Panc1 (cell line): ENCODE measurements at regions not wholly inside any gene's neighbourhood (a gene's known extent, or its start where the extent isn't known, plus 50 kb on each side); places are given as distances from the start of the nearest gene placed in this dataset.

Experiments
- ATAC-seq: fragments of 200-7000 bp; cut with Tn5 transposase; 2 replicates; pipeline ENCODE4 v1.9.1; 2020; ENCODE audit warnings: mild to moderate bottlenecking, moderate library complexity
- BruUV-seq: library from RNA; stranded (reverse); fragments of 400-500 nt; replicated peaks from 2 replicates; lab custom pipeline; 2021; lab: Mats Ljungman, UMichigan
- CTCF ChIA-PET: fragments of 300-600 bp; sonication (Branson Sonifier 250); formaldehyde crosslinking; loops from one replicate; lab custom pipeline; 2022; ENCODE audit warnings: antibody characterized with exemption; lab: Charles Lee
- POLR2A ChIA-PET: fragments of 300-600 bp; sonication (Branson Sonifier 250); formaldehyde crosslinking; loops from one replicate; lab custom pipeline; 2022; ENCODE audit warnings: antibody characterized with exemption; lab: Charles Lee
- DNase-seq: peaks from one replicate; pipeline ENCODE4 v3.0.0-alpha.2; 2010; ENCODE audit warnings: low read depth, low spot score
- H3K27ac ChIP-seq: 2 replicates; pipeline ENCODE4 v1.5.1; 2011; ENCODE audit warnings: mild to moderate bottlenecking, low read length, inconsistent platforms
- H3K27me3 ChIP-seq: fragments of 200-500 bp; sonication (Bioruptor generic); 2 replicates; pipeline ENCODE4 v1.6.0; 2014; ENCODE audit warnings: low read length, inconsistent platforms; ENCODE audit not compliant: control insufficient read depth, insufficient read depth
- H3K36me3 ChIP-seq: fragments of 200-500 bp; sonication (Bioruptor generic); 2 replicates; pipeline ENCODE4 v1.5.1; 2014; ENCODE audit warnings: inconsistent platforms, mild to moderate bottlenecking, low read length, moderate library complexity; ENCODE audit not compliant: control insufficient read depth, insufficient read depth
- H3K4me1 ChIP-seq: 2 replicates; pipeline ENCODE4 v1.5.1; 2011; ENCODE audit warnings: inconsistent platforms, mild to moderate bottlenecking, low read length, moderate library complexity; ENCODE audit not compliant: control insufficient read depth, insufficient read depth
- H3K4me3 ChIP-seq, 2 experiments: 2 replicates each; pipeline ENCODE4 v1.5.1; 2011 to 2012; ENCODE audit warnings: low read depth in 2 of 2, low read length in 2 of 2, mild to moderate bottlenecking in 2 of 2, inconsistent platforms in 1 of 2, moderate library complexity in 1 of 2
- H3K9me3 ChIP-seq: fragments of 200-500 bp; sonication (Bioruptor generic); 2 replicates; pipeline ENCODE4 v1.5.1; 2014; ENCODE audit warnings: low read depth, mild to moderate bottlenecking, inconsistent platforms, low read length, moderate library complexity; ENCODE audit not compliant: control insufficient read depth, insufficient read depth
- POLR2AphosphoS5 ChIP-seq: IDR thresholded peaks from 2 replicates; pipeline ENCODE4 v1.6.1; 2012; ENCODE audit warnings: mild to moderate bottlenecking, low read depth, low read length, moderate library complexity
- SIN3A ChIP-seq: IDR thresholded peaks from 2 replicates; pipeline ENCODE4 v1.6.1; 2012; ENCODE audit warnings: low read depth, mild to moderate bottlenecking, low read length, moderate library complexity, borderline replicate concordance; ENCODE audit not compliant: insufficient read depth
- TCF7L2 ChIP-seq: IDR thresholded peaks from 2 replicates; pipeline ENCODE4 v1.6.1; 2011; ENCODE audit warnings: mild to moderate bottlenecking, low read depth, low read length, inconsistent platforms
- in situ Hi-C: cut with HindIII; loops from 2 replicates; pipeline ENCODE4 v1.10.0; 2016; ENCODE audit warnings: low sequenced_read_pairs, low pct_unique_long_range_greater_than_20kb
- intact Hi-C: fragments of 100-400 bp; cut with micrococcal nuclease; formaldehyde crosslinking; loops from one replicate; pipeline ENCODE4 v1.10.0; 2022; ENCODE audit not compliant: unreplicated experiment
- TF ChIP-seq, protein P1 (sequence below), 2 experiments: IDR thresholded peaks; 2 replicates each; pipeline ENCODE4 v1.6.1; 2011 to 2012; ENCODE audit warnings: low read depth in 2 of 2, control low read depth in 1 of 2, low read length in 1 of 2, mild to moderate bottlenecking in 1 of 2, moderate library complexity in 1 of 2; ENCODE audit not compliant: insufficient read depth in 1 of 2
- TF ChIP-seq, protein P2 (sequence below): fragments of 450-650 bp; IDR thresholded peaks from 2 replicates; pipeline ENCODE4 v1.5.1; 2017; ENCODE audit warnings: mild to moderate bottlenecking

DNA sequence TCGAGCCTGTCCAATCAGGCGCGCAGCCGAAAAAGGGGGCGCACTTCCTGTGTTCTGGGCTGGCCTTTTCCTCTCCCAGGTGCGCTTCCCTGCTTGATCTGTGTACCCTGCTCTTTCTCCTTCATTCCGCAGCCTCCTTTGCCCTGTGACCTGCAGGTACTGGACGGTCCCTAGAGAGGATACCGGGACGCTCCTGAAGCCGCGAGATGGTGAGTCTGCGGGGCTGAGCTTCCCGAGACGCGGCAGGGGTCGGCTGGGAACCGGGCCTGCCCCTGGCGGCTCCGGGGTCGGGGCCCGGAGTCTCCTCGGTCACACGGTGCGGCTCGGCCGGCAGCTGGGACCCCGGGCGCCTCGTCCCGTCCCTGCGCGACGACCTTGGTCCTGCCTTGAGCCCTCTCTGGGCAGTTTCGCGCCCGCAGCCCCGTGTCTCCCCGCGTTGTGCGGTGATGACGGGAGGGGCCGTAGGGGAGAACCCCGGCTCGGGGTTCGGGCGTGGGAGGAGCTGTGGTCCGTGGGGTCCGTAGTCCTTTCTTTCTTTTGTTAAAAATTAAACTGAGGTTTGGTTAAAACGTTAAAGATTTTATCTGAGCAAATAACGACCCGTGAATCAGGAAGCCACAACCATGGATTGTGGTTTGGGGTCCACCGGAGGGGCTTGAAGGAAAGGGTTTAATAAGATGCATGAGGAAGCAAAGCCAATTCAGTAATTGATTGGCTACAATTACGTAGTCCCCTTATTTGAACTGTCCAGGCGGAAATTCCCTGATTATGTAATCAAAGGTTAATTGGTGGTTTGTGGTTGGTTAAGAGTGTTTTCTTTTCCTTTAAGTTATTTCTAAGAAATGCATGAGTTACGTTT is 172.8 kb upstream of the ZNF267 start:
- TF ChIP-seq POLR2AphosphoS5, result peak; percentile 6; the same call in 1 of the 2 replicates
- TF ChIP-seq, protein P1, sequence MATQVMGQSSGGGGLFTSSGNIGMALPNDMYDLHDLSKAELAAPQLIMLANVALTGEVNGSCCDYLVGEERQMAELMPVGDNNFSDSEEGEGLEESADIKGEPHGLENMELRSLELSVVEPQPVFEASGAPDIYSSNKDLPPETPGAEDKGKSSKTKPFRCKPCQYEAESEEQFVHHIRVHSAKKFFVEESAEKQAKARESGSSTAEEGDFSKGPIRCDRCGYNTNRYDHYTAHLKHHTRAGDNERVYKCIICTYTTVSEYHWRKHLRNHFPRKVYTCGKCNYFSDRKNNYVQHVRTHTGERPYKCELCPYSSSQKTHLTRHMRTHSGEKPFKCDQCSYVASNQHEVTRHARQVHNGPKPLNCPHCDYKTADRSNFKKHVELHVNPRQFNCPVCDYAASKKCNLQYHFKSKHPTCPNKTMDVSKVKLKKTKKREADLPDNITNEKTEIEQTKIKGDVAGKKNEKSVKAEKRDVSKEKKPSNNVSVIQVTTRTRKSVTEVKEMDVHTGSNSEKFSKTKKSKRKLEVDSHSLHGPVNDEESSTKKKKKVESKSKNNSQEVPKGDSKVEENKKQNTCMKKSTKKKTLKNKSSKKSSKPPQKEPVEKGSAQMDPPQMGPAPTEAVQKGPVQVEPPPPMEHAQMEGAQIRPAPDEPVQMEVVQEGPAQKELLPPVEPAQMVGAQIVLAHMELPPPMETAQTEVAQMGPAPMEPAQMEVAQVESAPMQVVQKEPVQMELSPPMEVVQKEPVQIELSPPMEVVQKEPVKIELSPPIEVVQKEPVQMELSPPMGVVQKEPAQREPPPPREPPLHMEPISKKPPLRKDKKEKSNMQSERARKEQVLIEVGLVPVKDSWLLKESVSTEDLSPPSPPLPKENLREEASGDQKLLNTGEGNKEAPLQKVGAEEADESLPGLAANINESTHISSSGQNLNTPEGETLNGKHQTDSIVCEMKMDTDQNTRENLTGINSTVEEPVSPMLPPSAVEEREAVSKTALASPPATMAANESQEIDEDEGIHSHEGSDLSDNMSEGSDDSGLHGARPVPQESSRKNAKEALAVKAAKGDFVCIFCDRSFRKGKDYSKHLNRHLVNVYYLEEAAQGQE (IDR thresholded peaks at IDR 0.05; ENCODE audit: insufficient read depth in 1 of 2, low read depth in 2 of 2, low read length in 1 of 2), result no peak
- H3K27ac ChIP-seq, result peak overlapping the region; percentile 80
- ChIA-PET POLR2A (no interaction called here), CTCF (interaction anchor here (0.6 to 1.2 kb wide), 2 partner anchors 173 to 243 kb away, joined by 3 to 4 read pairs; partner anchors contain the start of gene ZNF267)
- intact Hi-C loops, result no loop called here
- H3K4me3 ChIP-seq, result peak overlapping the region; percentile 93 to 97
- peaks cover 3% of the 10 kb centered on the region; the same call in 1 of the 2 replicates for H3K36me3 ChIP-seq
- peaks cover 6% of the 10 kb centered on the region; the same call in 1 of the 2 replicates for H3K4me1 ChIP-seq
- in situ Hi-C loops, result no loop called here
- DNase-seq, result no peak
- no peaks in the 10 kb centered on the region for H3K9me3 ChIP-seq
- no TSS peak for BruUV-seq
- no peaks in the 10 kb centered on the region for H3K27me3 ChIP-seq
- ATAC-seq, result peak; percentile 67

GRCh38 chr16:31701734-31702133 is 171.9 kb upstream of the ZNF267 start:
- intact Hi-C loops, result no loop called here
- no peaks in the 10 kb centered on the region for H3K9me3 ChIP-seq
- ChIA-PET CTCF (interaction anchor here (0.6 kb wide), 1 partner anchor 244 kb away, joined by 4 read pairs; no protein-coding TSS in a partner anchor), POLR2A (interaction anchor here (0.5 kb wide), 1 partner anchor 15 kb away, joined by 3 read pairs; no protein-coding TSS in a partner anchor)
- H3K4me1 ChIP-seq, result peaks cover 6% of the 10 kb centered on the region; the same call in 1 of the 2 replicates
- no peak for ATAC-seq
- in situ Hi-C loops, result no loop called here
- H3K27ac ChIP-seq, result no peak overlapping the region
- no peaks in the 10 kb centered on the region for H3K27me3 ChIP-seq
- TF ChIP-seq POLR2AphosphoS5 (no peak), TCF7L2 (no peak), SIN3A (no peak)
- TF ChIP-seq, protein P1 (IDR thresholded peaks at IDR 0.05; ENCODE audit: insufficient read depth in 1 of 2, low read depth in 2 of 2, low read length in 1 of 2), result no peak
- TF ChIP-seq, protein P2, sequence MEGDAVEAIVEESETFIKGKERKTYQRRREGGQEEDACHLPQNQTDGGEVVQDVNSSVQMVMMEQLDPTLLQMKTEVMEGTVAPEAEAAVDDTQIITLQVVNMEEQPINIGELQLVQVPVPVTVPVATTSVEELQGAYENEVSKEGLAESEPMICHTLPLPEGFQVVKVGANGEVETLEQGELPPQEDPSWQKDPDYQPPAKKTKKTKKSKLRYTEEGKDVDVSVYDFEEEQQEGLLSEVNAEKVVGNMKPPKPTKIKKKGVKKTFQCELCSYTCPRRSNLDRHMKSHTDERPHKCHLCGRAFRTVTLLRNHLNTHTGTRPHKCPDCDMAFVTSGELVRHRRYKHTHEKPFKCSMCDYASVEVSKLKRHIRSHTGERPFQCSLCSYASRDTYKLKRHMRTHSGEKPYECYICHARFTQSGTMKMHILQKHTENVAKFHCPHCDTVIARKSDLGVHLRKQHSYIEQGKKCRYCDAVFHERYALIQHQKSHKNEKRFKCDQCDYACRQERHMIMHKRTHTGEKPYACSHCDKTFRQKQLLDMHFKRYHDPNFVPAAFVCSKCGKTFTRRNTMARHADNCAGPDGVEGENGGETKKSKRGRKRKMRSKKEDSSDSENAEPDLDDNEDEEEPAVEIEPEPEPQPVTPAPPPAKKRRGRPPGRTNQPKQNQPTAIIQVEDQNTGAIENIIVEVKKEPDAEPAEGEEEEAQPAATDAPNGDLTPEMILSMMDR, result no peak
- DNase-seq, result no peak
- no TSS peak for BruUV-seq
- peaks cover 3% of the 10 kb centered on the region; the same call in 1 of the 2 replicates for H3K36me3 ChIP-seq
- no peak overlapping the region for H3K4me3 ChIP-seq
